ENCODE measurements at regions not wholly inside any gene's neighbourhood (a gene's known extent, or its start where the extent isn't known, plus 50 kb on each side); places are given as distances from the start of the nearest gene placed in this dataset.

- TF ChIP-seq CTCF (IDR thresholded peaks at IDR 0.05), result no peak
- TF ChIP-seq POLR2A (IDR thresholded peaks at IDR 0.05), result no peak
These were observed 676.1 kb upstream of the KLHL1 start for GRCh38 chr13:70784207-70784989.
